Testis (tissue), 2 donors: ENCODE measurements at regions not wholly inside any gene's neighbourhood (a gene's known extent, or its start where the extent isn't known, plus 50 kb on each side); places are given as distances from the start of the nearest gene placed in this dataset.

ENCODE experiments used
- POLR2A ChIP-seq: fragments of 450-650 bp; IDR thresholded peaks from one replicate; pipeline ENCODE4 v1.6.1; 2017; ENCODE audit warnings: antibody characterized with exemption, mild to moderate bottlenecking, moderate library complexity
- TF ChIP-seq, protein P1 (sequence below), 3 experiments: fragments of 450-650 bp in 2 of 3; fragments of 200-600 bp in 1 of 3; sonication (generic) in 1 of 3; IDR thresholded peaks; one replicate each; pipeline ENCODE4 v1.5.1; 2016 to 2019; ENCODE audit warnings: antibody characterized with exemption in 3 of 3, mild to moderate bottlenecking in 2 of 3, moderate library complexity in 1 of 3

GRCh38 chr6:75023634-75024033 lies 182.2 kb downstream of the COL12A1 start:
- TF ChIP-seq POLR2A, result no peak
- TF ChIP-seq, protein P1, sequence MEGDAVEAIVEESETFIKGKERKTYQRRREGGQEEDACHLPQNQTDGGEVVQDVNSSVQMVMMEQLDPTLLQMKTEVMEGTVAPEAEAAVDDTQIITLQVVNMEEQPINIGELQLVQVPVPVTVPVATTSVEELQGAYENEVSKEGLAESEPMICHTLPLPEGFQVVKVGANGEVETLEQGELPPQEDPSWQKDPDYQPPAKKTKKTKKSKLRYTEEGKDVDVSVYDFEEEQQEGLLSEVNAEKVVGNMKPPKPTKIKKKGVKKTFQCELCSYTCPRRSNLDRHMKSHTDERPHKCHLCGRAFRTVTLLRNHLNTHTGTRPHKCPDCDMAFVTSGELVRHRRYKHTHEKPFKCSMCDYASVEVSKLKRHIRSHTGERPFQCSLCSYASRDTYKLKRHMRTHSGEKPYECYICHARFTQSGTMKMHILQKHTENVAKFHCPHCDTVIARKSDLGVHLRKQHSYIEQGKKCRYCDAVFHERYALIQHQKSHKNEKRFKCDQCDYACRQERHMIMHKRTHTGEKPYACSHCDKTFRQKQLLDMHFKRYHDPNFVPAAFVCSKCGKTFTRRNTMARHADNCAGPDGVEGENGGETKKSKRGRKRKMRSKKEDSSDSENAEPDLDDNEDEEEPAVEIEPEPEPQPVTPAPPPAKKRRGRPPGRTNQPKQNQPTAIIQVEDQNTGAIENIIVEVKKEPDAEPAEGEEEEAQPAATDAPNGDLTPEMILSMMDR (IDR thresholded peaks at IDR 0.05), result no peak
